GM20000 (cell line): ENCODE measurements at regions not wholly inside any gene's neighbourhood (a gene's known extent, or its start where the extent isn't known, plus 50 kb on each side); places are given as distances from the start of the nearest gene placed in this dataset.

Experiments
- DNase-seq: peaks from one replicate; pipeline ENCODE4 v3.0.0; 2012; ENCODE audit warnings: low spot score
- TF ChIP-seq, protein P1 (sequence below): IDR thresholded peaks from 2 replicates; pipeline ENCODE4 v1.5.1; 2012; ENCODE audit warnings: mild to moderate bottlenecking, control low read depth; ENCODE audit errors: extremely low read depth, missing control alignments

DNA sequence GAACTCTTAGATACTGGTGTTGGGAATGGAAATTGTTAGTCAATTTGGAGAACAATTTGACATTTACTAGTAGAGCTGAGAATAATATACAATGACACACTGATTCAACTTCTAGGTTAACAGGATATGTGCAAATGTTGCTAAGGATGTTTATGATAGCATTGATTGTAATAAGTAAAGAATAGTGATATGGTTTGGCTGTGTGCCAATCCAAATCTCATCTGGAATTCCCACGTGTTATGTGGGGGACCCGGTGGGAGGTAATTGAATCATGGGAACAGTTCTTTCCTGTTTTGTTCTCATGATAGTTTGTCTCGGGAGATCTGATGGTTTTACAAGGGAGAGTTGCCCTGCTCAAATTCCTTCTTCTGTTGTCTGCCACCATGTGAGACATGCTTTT, 302.4 kb upstream of the TMPRSS15 start:
- TF ChIP-seq, protein P1, sequence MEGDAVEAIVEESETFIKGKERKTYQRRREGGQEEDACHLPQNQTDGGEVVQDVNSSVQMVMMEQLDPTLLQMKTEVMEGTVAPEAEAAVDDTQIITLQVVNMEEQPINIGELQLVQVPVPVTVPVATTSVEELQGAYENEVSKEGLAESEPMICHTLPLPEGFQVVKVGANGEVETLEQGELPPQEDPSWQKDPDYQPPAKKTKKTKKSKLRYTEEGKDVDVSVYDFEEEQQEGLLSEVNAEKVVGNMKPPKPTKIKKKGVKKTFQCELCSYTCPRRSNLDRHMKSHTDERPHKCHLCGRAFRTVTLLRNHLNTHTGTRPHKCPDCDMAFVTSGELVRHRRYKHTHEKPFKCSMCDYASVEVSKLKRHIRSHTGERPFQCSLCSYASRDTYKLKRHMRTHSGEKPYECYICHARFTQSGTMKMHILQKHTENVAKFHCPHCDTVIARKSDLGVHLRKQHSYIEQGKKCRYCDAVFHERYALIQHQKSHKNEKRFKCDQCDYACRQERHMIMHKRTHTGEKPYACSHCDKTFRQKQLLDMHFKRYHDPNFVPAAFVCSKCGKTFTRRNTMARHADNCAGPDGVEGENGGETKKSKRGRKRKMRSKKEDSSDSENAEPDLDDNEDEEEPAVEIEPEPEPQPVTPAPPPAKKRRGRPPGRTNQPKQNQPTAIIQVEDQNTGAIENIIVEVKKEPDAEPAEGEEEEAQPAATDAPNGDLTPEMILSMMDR: no peak
- DNase-seq: no peak

DNA sequence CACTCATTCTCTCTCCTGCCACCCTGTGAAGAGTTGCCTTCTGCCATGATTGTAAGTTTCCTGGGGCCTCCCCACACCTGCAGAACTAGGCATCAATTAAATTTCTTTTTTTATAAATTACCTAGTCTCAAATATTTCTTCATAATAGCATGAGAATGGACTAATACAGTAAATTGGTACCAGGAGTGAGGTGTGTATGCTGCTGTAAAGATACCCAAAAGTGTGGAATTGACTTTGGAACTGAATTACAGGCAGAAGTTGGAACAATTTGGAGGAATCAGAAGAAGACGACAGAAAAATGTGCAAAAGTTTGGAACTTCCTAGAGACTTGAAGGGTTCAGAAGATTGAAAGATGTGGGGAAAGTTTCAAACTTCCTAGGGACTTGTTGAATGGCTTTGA, 308.1 kb upstream of the TMPRSS15 start:
- TF ChIP-seq, protein P1: no peak
- no peak for DNase-seq

DNA sequence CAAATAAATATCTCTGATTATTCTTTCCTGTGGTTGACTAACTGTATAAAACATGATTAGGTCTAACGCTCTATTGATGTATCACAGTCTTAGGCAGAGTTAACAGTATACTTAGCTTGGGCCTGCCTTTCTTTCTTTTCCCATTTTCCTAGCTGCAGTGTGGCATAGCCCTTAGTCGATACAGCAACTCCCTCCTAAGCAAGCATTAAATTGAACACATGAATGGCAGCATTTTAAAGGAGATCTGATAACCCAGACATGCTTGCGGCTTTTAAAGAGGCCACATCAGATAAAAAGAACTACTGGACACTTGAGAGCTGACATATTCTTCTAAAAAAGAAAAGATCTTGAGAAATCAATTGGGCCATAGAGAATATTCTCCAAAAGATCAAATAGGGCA, 312.0 kb upstream of the TMPRSS15 start:
- DNase-seq: no peak
- TF ChIP-seq, protein P1: no peak

DNA sequence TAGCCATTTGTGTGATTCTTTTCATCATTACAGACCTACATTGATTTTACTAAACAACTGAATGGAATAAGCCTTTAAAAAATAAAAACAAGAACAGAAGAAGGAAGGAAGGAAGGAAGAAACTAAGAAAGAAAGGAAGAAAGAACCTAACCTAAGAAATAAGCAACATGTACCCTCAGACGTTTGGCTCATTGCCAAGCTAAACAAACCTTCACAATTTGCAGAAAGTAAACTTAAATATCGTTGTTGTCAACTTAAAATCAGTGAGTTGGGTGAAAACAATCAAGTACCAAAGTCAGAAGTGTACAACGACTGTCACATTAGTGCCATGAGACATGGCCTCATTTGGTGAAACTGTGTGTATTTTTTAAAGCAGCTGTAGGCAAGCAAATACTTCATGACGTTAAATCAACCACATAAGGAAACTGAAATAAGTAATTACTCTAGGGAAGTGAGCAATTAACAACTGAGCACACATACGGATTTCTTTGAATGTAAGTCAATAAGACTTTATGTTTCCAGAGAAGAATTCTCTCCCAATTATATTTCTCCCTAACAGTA, 313.1 kb upstream of the TMPRSS15 start:
- TF ChIP-seq, protein P1: no peak
- DNase-seq: no peak

DNA sequence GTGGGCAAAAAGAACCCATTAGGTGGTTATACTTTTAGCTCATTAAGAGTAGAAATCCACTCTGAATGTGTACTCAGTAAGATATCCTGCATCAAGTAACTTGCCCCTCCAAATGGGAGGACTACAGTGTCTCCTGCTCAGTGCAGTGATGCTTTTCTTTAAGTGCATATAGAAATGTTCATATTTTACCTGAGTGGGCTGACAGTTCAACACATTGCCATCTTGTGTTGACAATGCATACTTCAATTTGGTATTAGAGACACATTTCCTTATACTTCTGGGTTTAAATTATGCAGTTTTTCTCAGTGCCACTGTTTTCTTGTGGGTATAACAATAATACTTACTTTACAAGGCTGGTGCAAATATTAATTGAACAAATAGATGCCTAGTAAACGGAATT, 318.6 kb upstream of the TMPRSS15 start:
- TF ChIP-seq, protein P1: no peak
- DNase-seq: no peak

DNA sequence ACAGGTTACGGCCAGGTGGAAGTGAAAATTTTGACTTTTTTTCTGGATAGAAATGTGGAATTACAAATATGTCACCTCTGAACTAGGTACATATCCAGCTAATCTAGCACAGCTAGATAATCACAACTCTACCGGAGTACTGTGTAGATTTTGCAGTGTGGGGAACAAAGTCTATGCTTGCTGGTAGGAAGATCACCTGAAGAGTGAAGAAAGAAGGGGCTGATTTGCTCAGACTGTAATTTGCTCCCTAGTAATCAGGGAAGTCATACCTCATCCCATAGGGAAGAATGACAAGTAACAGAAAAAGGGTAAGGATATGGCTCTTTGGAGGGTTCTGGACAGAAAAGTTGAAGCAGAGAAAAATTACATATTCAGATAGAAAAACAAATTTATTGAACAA, 319.6 kb upstream of the TMPRSS15 start:
- DNase-seq: no peak
- TF ChIP-seq, protein P1: no peak

DNA sequence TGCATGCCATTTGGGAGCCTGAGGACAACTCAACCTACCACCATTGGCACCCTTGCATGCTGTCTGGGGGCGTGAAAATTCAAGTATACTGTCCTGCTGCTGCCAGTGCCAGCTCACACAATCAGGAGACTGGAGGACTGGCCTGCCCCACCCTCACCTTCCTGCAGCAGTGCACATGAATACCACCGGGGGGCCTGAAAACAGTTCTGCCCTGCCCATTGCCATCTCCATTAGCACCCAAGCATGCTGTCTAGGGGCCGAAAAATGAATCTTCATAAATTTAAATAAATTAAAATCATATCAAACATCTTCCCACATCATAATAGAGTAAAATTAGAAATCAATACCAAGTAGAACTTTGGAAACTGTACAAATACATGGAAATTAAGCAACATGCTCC, 322.1 kb upstream of the TMPRSS15 start:
- no peak for DNase-seq
- TF ChIP-seq, protein P1: no peak
